IMR-90 (cell line): ENCODE measurements at regions not wholly inside any gene's neighbourhood (a gene's known extent, or its start where the extent isn't known, plus 50 kb on each side); places are given as distances from the start of the nearest gene placed in this dataset.

Experiments used
- ATAC-seq: fragments of 200-7000 bp; cut with Tn5 transposase; 2 replicates; pipeline ENCODE4 v1.9.1; 2020; ENCODE audit warnings: low read depth, mild to moderate bottlenecking, moderate library complexity
- BruUV-seq: library from RNA; stranded (reverse); fragments of 400-500 nt; replicated peaks from 2 replicates; lab custom pipeline; 2021; lab: Mats Ljungman, UMichigan
- CTCF ChIA-PET: fragments of 300-600 bp; formaldehyde crosslinking; extraction: SDS; loops from one replicate; lab custom pipeline; 2021; ENCODE audit warnings: antibody characterized with exemption; lab: Yijun Ruan, JAX
- POLR2A ChIA-PET: fragments of 300-600 bp; sonication (Branson Sonifier 250); formaldehyde crosslinking; loops from one replicate; lab custom pipeline; 2022; ENCODE audit warnings: antibody characterized with exemption; ENCODE audit not compliant: unreplicated experiment; lab: Charles Lee
- DNase-seq: peaks from one replicate; pipeline ENCODE4 v3.0.0; 2013
- H2AFZ ChIP-seq: replicated peaks from 2 replicates; pipeline ENCODE3; 2013; ENCODE audit warnings: low read length, mild to moderate bottlenecking; ENCODE audit not compliant: poor library complexity
- H2AK5ac ChIP-seq: 2 replicates; pipeline ENCODE4 v1.6.1; 2013; ENCODE audit warnings: low read depth, low read length, inconsistent platforms
- H2AK9ac ChIP-seq: replicated peaks from 2 replicates; pipeline ENCODE3; 2013; ENCODE audit warnings: mild to moderate bottlenecking, low read depth, low read length, moderate library complexity; ENCODE audit not compliant: poor library complexity
- H2BK120ac ChIP-seq: 2 replicates; pipeline ENCODE4 v1.6.1; 2013; ENCODE audit warnings: low read depth, low read length, inconsistent platforms
- H2BK15ac ChIP-seq: 3 replicates; pipeline ENCODE4 v1.6.1; 2013; ENCODE audit warnings: low read depth, low read length, inconsistent platforms
- H2BK20ac ChIP-seq: 2 replicates; pipeline ENCODE4 v1.6.1; 2013; ENCODE audit warnings: low read depth, mild to moderate bottlenecking, inconsistent platforms, low read length, moderate library complexity
- H2BK5ac ChIP-seq: 2 replicates; pipeline ENCODE4 v1.6.1; 2013; ENCODE audit warnings: mild to moderate bottlenecking, low read depth, low read length, inconsistent platforms; ENCODE audit not compliant: poor library complexity, severe bottlenecking
- H3K14ac ChIP-seq: replicated peaks from 2 replicates; pipeline ENCODE4 v1.6.1; 2013; ENCODE audit warnings: low read depth, low read length, inconsistent platforms
- H3K18ac ChIP-seq: 2 replicates; pipeline ENCODE4 v1.6.1; 2013; ENCODE audit warnings: low read depth, low read length, control low read depth
- H3K23ac ChIP-seq: 2 replicates; pipeline ENCODE4 v1.6.1; 2013; ENCODE audit warnings: low read depth, low read length, inconsistent platforms
- H3K27ac ChIP-seq: 2 replicates; pipeline ENCODE4 v1.5.1; 2013; ENCODE audit warnings: mild to moderate bottlenecking, control low read depth, low read length; ENCODE audit not compliant: insufficient read depth
- H3K27me3 ChIP-seq: 2 replicates; pipeline ENCODE4 v1.6.1; 2013; ENCODE audit warnings: low read length; ENCODE audit not compliant: control insufficient read depth, insufficient read depth
- H3K36me3 ChIP-seq: 2 replicates; pipeline ENCODE4 v1.6.1; 2013; ENCODE audit warnings: low read length, mixed read lengths; ENCODE audit not compliant: control insufficient read depth, insufficient read depth
- H3K4ac ChIP-seq: 2 replicates; pipeline ENCODE4 v1.6.1; 2013; ENCODE audit warnings: low read depth, low read length, inconsistent platforms
- H3K4me1 ChIP-seq: 2 replicates; pipeline ENCODE4 v1.6.1; 2013; ENCODE audit warnings: low read length, mixed read lengths; ENCODE audit not compliant: control insufficient read depth, insufficient read depth
- H3K4me2 ChIP-seq: 2 replicates; pipeline ENCODE4 v1.6.1; 2013; ENCODE audit warnings: low read depth, mild to moderate bottlenecking, control low read depth, low read length, moderate library complexity
- H3K4me3 ChIP-seq: 2 replicates; pipeline ENCODE4 v1.5.1; 2013; ENCODE audit warnings: low read depth, mild to moderate bottlenecking, control low read depth, low read length, moderate library complexity; ENCODE audit not compliant: insufficient read depth
- H3K56ac ChIP-seq: 2 replicates; pipeline ENCODE4 v1.6.1; 2013; ENCODE audit warnings: low read length, inconsistent platforms; ENCODE audit not compliant: insufficient read depth; ENCODE audit errors: extremely low read depth
- H3K79me1 ChIP-seq, 2 experiments: 2 replicates each; pipeline ENCODE4 v1.6.1; 2013; ENCODE audit warnings: low read length in 2 of 2, inconsistent platforms in 1 of 2, low read depth in 1 of 2
- H3K9ac ChIP-seq: 2 replicates; pipeline ENCODE4 v1.6.1; 2013; ENCODE audit warnings: low read depth, low read length, control low read depth
- H3K9me1 ChIP-seq: 2 replicates; pipeline ENCODE4 v1.6.1; 2013; ENCODE audit warnings: low read length, inconsistent platforms; ENCODE audit not compliant: insufficient read depth
- H3K9me3 ChIP-seq: 2 replicates; pipeline ENCODE4 v1.6.1; 2013; ENCODE audit warnings: low read length; ENCODE audit not compliant: control insufficient read depth, insufficient read depth
- H4K20me1 ChIP-seq: 2 replicates; pipeline ENCODE4 v1.6.1; 2013; ENCODE audit warnings: low read length, inconsistent platforms; ENCODE audit not compliant: insufficient read depth
- H4K5ac ChIP-seq: 2 replicates; pipeline ENCODE4 v1.6.1; 2013; ENCODE audit warnings: mild to moderate bottlenecking, low read depth, low read length, control low read depth
- H4K8ac ChIP-seq, 2 experiments: 2 replicates each; pipeline ENCODE4 v1.6.1; 2013; ENCODE audit warnings: low read depth in 2 of 2, low read length in 2 of 2, control low read depth in 1 of 2, inconsistent platforms in 1 of 2
- H4K91ac ChIP-seq: 2 replicates; pipeline ENCODE4 v1.6.1; 2013; ENCODE audit warnings: low read depth, low read length, inconsistent platforms; ENCODE audit not compliant: insufficient read depth
- MAZ ChIP-seq: IDR thresholded peaks from 2 replicates; pipeline ENCODE4 v1.6.1; 2012; ENCODE audit warnings: low read depth, mild to moderate bottlenecking, low read length, improper control_type of control experiment, moderate library complexity, borderline replicate concordance
- NFE2L2 ChIP-seq: fragments of 150-350 bp; IDR thresholded peaks from 2 replicates; pipeline ENCODE4 v1.6.1; 2016; ENCODE audit warnings: low read depth, mild to moderate bottlenecking, low read length
- WGBS, 2 experiments: methylation state at CpG; one replicate each; pipeline versions ENCODE4 v1.1.5 to v1.1.7; 2013; ENCODE audit warnings: missing lambda C conversion rate in 2 of 2; ENCODE audit not compliant: insufficient read length in 1 of 2; ENCODE audit errors: extremely low coverage in 2 of 2; 5-methylcytosine and 5-hydroxymethylcytosine counted together
- dilution Hi-C: fragments of 300-500 bp; cut with HindIII; formaldehyde crosslinking; loops from one replicate; pipeline ENCODE4 v1.14.3; 2018; ENCODE audit warnings: low sequenced_read_pairs; ENCODE audit not compliant: unreplicated experiment
- in situ Hi-C: fragments of 300-500 bp; cut with MboI; formaldehyde crosslinking; loops from 3 replicates; pipeline ENCODE4 v1.14.3; 2019; ENCODE audit warnings: low sequenced_read_pairs, inconsistent platforms, mixed read lengths
- intact Hi-C: fragments of 100-400 bp; cut with micrococcal nuclease; formaldehyde crosslinking; loops from 2 replicates; pipeline ENCODE4 v1.10.0; 2022

DNA sequence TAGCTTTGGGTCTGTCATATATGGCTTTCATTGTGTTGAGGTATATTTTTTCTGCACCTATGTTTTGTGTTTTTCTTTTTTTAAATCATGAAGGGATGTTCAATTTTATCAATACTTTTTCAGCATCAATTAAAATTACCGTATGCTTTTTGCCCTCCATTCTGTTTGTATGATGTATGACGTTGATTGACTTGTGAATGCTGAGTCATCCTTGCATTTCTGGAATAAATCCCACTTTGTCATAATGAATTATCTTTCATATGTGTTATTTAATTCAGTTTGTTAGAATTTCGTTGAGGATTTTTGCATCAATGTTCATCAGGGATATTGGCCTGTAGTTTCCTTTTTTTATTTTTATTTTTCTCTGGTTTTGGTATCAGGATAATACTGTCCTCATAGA is 790.9 kb downstream of the TMEM182 start:
- in situ Hi-C loops = no loop called here

More for the DNA sequence above, 790.9 kb downstream of the TMEM182 start:
- H3K9me3 ChIP-seq = peaks cover 5% of the 10 kb centered on the region; the same call in 1 of the 2 replicates
- no peak for TF ChIP-seq MAZ
- TF ChIP-seq NFE2L2 = peak; percentile 70
- no peak overlapping the region for H3K4ac ChIP-seq
- no peak overlapping the region for H2AK5ac ChIP-seq
- H4K5ac ChIP-seq = no peak overlapping the region
- POLR2A ChIA-PET = no interaction called here
- WGBS, 2 experiments = no CpG with 5 or more reads among the region's 3 CpGs
- no peak overlapping the region for H3K18ac ChIP-seq
- H3K36me3 ChIP-seq = no peaks in the 10 kb centered on the region
- no peak overlapping the region for H3K4me2 ChIP-seq
- intact Hi-C loops (no loop called here), dilution Hi-C loops (no loop called here)
- no peak overlapping the region for H2AK9ac ChIP-seq
- no peak overlapping the region for H3K27ac ChIP-seq
- no peak overlapping the region for H2BK5ac ChIP-seq
- no peaks in the 10 kb centered on the region for H3K79me1 ChIP-seq
- no peak overlapping the region for H3K23ac ChIP-seq
- no peak overlapping the region for H2BK20ac ChIP-seq
- ATAC-seq (no peak), DNase-seq (no peak)
- H3K14ac ChIP-seq = no peak overlapping the region
- no peaks in the 10 kb centered on the region for H3K4me1 ChIP-seq
- H4K20me1 ChIP-seq = no peaks in the 10 kb centered on the region
- H2BK120ac ChIP-seq = no peak overlapping the region
- H2AFZ ChIP-seq = no peak overlapping the region
- H3K27me3 ChIP-seq = no peaks in the 10 kb centered on the region
- H2BK15ac ChIP-seq = no peak overlapping the region
- no peak overlapping the region for H3K56ac ChIP-seq
- no peak overlapping the region for H4K91ac ChIP-seq
- no TSS peak for BruUV-seq
- CTCF ChIA-PET = no interaction called here
- no peaks in the 10 kb centered on the region for H3K9me1 ChIP-seq
- no peak overlapping the region for H3K9ac ChIP-seq
- H3K4me3 ChIP-seq = no peak overlapping the region
- no peak overlapping the region for H4K8ac ChIP-seq
